Heart right ventricle (tissue), 16 donors: ENCODE measurements at regions not wholly inside any gene's neighbourhood (a gene's known extent, or its start where the extent isn't known, plus 50 kb on each side); places are given as distances from the start of the nearest gene placed in this dataset.

Source experiments
- ATAC-seq, 8 donors: fragments of 200-7000 bp; cut with Tn5 transposase; one replicate each; pipeline ENCODE4 v1.9.1; 2020; ENCODE audit warnings: mild to moderate bottlenecking in 8 of 8, moderate library complexity in 8 of 8, moderate number of reproducible peaks in 1 of 8
- DNase-seq, 2 donors: peaks; one replicate each; pipeline ENCODE4 v3.0.0-alpha.2; 2020
- H3K27ac ChIP-seq, 10 donors: fragments of 200-600 bp; sonication (generic) in 2 of 10; one replicate each; pipeline versions ENCODE4 v1.5.0 to v1.8.0; 2020 to 2022; ENCODE audit warnings: mild to moderate bottlenecking in 3 of 10
- H3K27me3 ChIP-seq, 7 donors: fragments of 200-600 bp; one replicate each; pipeline ENCODE4 v1.8.0; 2021 to 2022; ENCODE audit warnings: mild to moderate bottlenecking in 2 of 7
- H3K36me3 ChIP-seq, 9 donors: fragments of 200-600 bp; sonication (generic) in 1 of 9; one replicate each; pipeline versions ENCODE4 v1.5.0 to v1.8.0; 2020 to 2022; ENCODE audit warnings: mild to moderate bottlenecking in 2 of 9
- H3K4me1 ChIP-seq, 9 donors: fragments of 200-600 bp; sonication (generic) in 1 of 9; one replicate each; pipeline versions ENCODE4 v1.5.0 to v1.8.0; 2020 to 2022; ENCODE audit warnings: mild to moderate bottlenecking in 4 of 9
- H3K4me3 ChIP-seq, 10 donors: fragments of 200-600 bp; sonication (generic) in 2 of 10; one replicate each; pipeline versions ENCODE4 v1.5.0 to v1.8.0; 2020 to 2022; ENCODE audit warnings: mild to moderate bottlenecking in 7 of 10, moderate library complexity in 2 of 10
- H3K9me3 ChIP-seq, 11 donors: fragments of 200-600 bp in 10 of 11; sonication (generic) in 2 of 11; one replicate each; pipeline versions ENCODE4 v1.5.0 to v1.8.0; 2013 to 2022; ENCODE audit warnings: mild to moderate bottlenecking in 2 of 11, control low read depth in 1 of 11, moderate library complexity in 1 of 11
- whole genome bisulfite sequencing, 2 donors: extraction: QIAGEN DNeasy Blood & Tissue Kit; methylation state at CpG; one replicate each; pipeline ENCODE4 v1.1.7; 2013; ENCODE audit warnings: inconsistent platforms in 1 of 2; 5-methylcytosine and 5-hydroxymethylcytosine counted together
- intact Hi-C, 10 donors: fragments of 100-400 bp; cut with DNase I; formaldehyde crosslinking; loops; one replicate each; pipeline versions ENCODE4 v1.11.1 to v1.14.2; 2022
- TF ChIP-seq, protein P1 (sequence below), 9 donors: fragments of 200-600 bp; sonication (generic) in 2 of 9; IDR thresholded peaks; one replicate each; pipeline versions ENCODE4 v1.5.0 to v1.8.0; 2021 to 2022; ENCODE audit warnings: antibody characterized with exemption in 9 of 9, mild to moderate bottlenecking in 5 of 9, moderate library complexity in 1 of 9
- donor health status: Arrhythmogenic right ventricular cardiomyopathy.
- donor health status: ischemic (EF 13 %, LVEDD 7.1; RV severe dilation, severe dysfunction).
- donor health status: healthy with polysubstance abuse.
- donor health status: DM: no; HTN: yes; CAD: no.
- donor health status: DM: no; HTN: no; CAD: no.
- donor health status: ischemic (EF 25% LVEDD 6.9; RV normal size, moderate dysfunction).
- donor health status: ischemic (EF 25% LVEDD 5.7; RV mildly dilated, moderate dysfunction).
- donor health status: healthy.
- donor health status: DM: yes; HTN: yes; CAD: no.
- donor health status: Ischemic cardiomyopathy.
- donor health status: ischemic (EF 35%, LVEDD 5.7; RV mildly dilated, moderate dysfunction).
- donor health status: nonischemic (EF 11% LVEDD 7.7; RV severe dilation, severe dysfunction).
- donor health status: DM: yes; HTN: yes; CAD: no.
- donor health status: PGD.
- donor health status: ischemic (EF 29% LVEDD 5.4; RV normal size, mild dysfunction).
- donor health status: nonischemic (EF 23%, LVEDD 6.1; RV moderate dilation, normal function).

DNA sequence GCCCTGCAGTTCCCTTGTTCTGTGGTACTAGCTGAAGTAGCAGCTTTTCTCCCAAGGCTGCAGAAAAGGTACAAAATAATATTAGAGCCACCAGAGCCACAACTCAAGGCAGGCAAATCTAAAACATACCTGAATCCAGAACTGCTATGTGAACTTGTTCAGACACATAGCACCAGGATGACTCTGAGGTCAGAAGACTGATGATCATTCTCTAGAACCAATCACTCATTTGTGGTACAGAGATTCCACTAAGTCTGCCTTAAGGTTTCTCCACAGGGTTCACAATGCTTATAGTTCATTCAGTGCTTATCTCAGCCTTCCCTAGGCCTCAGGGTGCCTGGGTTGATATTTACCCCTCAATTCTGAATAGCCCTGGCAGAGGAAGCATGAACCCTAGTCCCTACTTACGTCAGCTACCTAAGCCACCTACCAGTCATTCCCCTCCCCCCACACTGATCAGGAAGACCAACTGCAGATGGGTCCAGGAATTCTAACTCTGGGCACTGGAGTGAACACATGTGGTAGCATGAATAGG lies 140.9 kb upstream of the MOCS1 start:
- no peak overlapping the region for H3K27ac ChIP-seq
- WGBS, 2 donors, result 81 to 93% methylated on average over 1 of the region's 1 CpG
- H3K36me3 ChIP-seq, result no peaks in the 10 kb centered on the region

DNA sequence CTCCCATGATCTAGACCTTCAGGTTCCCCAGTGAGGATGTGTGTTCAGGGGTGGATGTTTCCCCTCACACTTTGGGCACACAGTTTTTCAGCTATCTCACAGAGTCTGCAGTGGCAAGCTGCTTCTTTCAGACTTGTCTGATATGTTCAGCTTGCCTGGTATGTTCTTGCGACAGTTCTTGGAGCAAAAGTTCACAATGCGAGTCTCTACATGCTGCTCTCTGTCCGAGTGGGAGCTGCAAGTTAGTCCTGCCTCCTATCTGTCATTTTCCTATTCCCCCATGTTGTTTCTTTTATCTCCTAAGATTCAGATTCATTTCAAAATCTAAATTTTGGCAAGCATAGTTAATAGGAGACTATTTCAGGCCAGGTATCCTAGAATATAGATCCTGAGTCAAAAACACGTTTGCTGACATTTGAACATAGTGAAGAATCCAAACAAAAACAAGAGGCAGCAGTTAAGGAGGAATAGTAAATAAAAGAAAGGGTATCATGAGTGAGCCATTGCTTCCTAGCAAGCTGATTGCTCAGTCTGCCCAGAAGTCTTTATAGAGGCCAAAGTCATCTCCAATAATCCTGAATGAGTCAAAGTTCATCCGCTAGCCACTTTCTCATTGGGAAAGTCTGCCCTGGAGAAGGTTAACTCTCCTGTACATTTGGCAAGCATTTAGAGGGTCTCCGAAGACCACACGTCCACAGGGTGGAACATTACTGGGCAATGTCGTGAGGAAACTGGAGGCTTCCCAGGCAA lies 140.2 kb upstream of the MOCS1 start:
- no peak overlapping the region for H3K4me3 ChIP-seq
- H3K27ac ChIP-seq, result no peak overlapping the region
- intact Hi-C loops, result no loop called here
- no peaks in the 10 kb centered on the region for H3K9me3 ChIP-seq
- DNase-seq (no peak), ATAC-seq (no peak)
- H3K36me3 ChIP-seq, result no peaks in the 10 kb centered on the region
- TF ChIP-seq, protein P1, sequence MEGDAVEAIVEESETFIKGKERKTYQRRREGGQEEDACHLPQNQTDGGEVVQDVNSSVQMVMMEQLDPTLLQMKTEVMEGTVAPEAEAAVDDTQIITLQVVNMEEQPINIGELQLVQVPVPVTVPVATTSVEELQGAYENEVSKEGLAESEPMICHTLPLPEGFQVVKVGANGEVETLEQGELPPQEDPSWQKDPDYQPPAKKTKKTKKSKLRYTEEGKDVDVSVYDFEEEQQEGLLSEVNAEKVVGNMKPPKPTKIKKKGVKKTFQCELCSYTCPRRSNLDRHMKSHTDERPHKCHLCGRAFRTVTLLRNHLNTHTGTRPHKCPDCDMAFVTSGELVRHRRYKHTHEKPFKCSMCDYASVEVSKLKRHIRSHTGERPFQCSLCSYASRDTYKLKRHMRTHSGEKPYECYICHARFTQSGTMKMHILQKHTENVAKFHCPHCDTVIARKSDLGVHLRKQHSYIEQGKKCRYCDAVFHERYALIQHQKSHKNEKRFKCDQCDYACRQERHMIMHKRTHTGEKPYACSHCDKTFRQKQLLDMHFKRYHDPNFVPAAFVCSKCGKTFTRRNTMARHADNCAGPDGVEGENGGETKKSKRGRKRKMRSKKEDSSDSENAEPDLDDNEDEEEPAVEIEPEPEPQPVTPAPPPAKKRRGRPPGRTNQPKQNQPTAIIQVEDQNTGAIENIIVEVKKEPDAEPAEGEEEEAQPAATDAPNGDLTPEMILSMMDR (IDR thresholded peaks at IDR 0.05), result no peak
- H3K4me1 ChIP-seq, result no peaks in the 10 kb centered on the region
- 70 to 73% methylated on average over 8 of the region's 8 CpGs for WGBS, 2 donors
- H3K27me3 ChIP-seq, result peaks cover 0 to 45% (median 15%) of the 10 kb centered on the region in 7 donors

More for the DNA sequence above, 140.9 kb upstream of the MOCS1 start:
- ATAC-seq, result no peak
- Histone ChIP-seq H3K27me3 (peaks cover 0 to 50% (median 15%) of the 10 kb centered on the region in 7 donors), H3K9me3 (no peaks in the 10 kb centered on the region), H3K4me1 (no peaks in the 10 kb centered on the region), H3K4me3 (no peak overlapping the region)
- intact Hi-C loops, result no loop called here
- no peak for DNase-seq
- TF ChIP-seq, protein P1 (IDR thresholded peaks at IDR 0.05), result no peak

DNA sequence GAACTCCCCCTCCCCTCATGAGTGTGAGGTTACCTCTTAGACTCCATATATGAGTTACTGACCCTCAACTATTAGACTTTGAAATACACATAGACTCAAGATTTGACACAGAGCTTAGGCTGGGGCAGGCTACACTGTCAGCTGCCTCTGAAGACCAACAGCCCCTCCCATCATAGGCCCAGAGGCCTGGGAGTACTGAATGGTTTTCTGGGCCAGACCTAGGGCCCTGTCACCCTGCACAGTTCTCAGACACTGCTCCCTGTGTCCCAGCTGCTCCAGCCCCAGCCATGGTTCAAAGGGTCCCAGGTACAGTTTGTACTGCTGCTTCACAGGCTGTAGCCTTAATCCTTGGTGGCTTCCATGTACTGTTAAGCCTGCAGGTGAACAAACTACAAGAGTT lies 132.1 kb upstream of the MOCS1 start:
- Histone ChIP-seq H3K4me1 (no peaks in the 10 kb centered on the region), H3K4me3 (no peak overlapping the region), H3K27ac (no peak overlapping the region), H3K9me3 (peaks cover 0 to 4% (median 0%) of the 10 kb centered on the region in 11 donors), H3K36me3 (no peaks in the 10 kb centered on the region), H3K27me3 (peaks cover 0 to 8% (median 1%) of the 10 kb centered on the region in 7 donors)
- intact Hi-C loops, result loop anchor here in 1 of 10 donors (5.0 kb wide), 1 partner anchor 546 kb away; no protein-coding TSS in a partner anchor
- ATAC-seq (no peak), DNase-seq (no peak)
- TF ChIP-seq, protein P1 (IDR thresholded peaks at IDR 0.05), result no peak

DNA sequence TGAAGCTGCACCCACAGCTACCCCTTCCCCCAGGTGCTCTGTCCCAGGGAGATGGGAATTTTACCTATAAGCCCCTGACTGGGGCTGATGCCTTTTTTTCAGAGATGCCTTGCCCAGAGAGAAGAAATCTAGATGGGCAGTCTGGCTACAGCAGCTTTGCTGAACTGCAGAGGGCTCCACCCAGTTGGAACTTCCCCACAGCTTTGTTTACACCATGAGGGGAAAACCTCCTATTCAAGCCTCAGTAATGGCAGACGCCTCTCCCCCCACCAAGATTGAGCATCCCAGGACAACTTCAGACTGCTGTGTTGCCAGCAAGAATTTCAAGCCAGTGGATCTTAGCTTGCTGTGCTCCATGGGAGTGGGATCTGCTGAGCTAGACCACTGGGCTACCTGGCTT lies 122.6 kb upstream of the MOCS1 start:
- no peaks in the 10 kb centered on the region for H3K4me1 ChIP-seq
- TF ChIP-seq, protein P1 (IDR thresholded peaks at IDR 0.05), result no peak
- H3K27me3 ChIP-seq, result peaks cover 0 to 9% (median 4%) of the 10 kb centered on the region in 7 donors
- H3K36me3 ChIP-seq, result no peaks in the 10 kb centered on the region
- DNase-seq (no peak), ATAC-seq (no peak)
- no peak overlapping the region for H3K27ac ChIP-seq
- intact Hi-C loops, result no loop called here
- peaks cover 0 to 5% (median 0%) of the 10 kb centered on the region in 11 donors for H3K9me3 ChIP-seq
- H3K4me3 ChIP-seq, result no peak overlapping the region
- WGBS, 2 donors, result 74 to 80% methylated on average over 1 of the region's 1 CpG
